Ovary (tissue), 7 donors: ENCODE measurements at regions not wholly inside any gene's neighbourhood (a gene's known extent, or its start where the extent isn't known, plus 50 kb on each side); places are given as distances from the start of the nearest gene placed in this dataset.

Source experiments
- DNase-seq, 5 donors: peaks; one replicate each; pipeline ENCODE4 v3.0.0-alpha.2; 2019 to 2020
- H3K27ac ChIP-seq, 2 donors: fragments of 200-600 bp; one replicate each; pipeline versions ENCODE4 v1.5.1 to v1.8.0; 2019 to 2022
- H3K27me3 ChIP-seq: fragments of 200-600 bp; one replicate; pipeline ENCODE4 v1.8.0; 2022
- H3K36me3 ChIP-seq: fragments of 200-600 bp; sonication (generic); one replicate; pipeline ENCODE4 v1.5.1; 2019
- H3K4me1 ChIP-seq: one replicate; pipeline ENCODE4 v1.8.1; 2013; ENCODE audit warnings: mild to moderate bottlenecking, moderate library complexity; ENCODE audit not compliant: insufficient read depth
- H3K4me3 ChIP-seq: fragments of 200-600 bp; sonication (generic); one replicate; pipeline ENCODE4 v1.5.1; 2017
- H3K9me3 ChIP-seq, 2 donors: fragments of 200-600 bp in 1 of 2; sonication (generic) in 1 of 2; one replicate each; pipeline versions ENCODE4 v1.5.1 to v1.8.1; 2013 to 2019; ENCODE audit warnings: mild to moderate bottlenecking in 1 of 2, moderate library complexity in 1 of 2
- CTCF ChIP-seq, 3 donors: fragments of 450-650 bp in 2 of 3; fragments of 200-600 bp in 1 of 3; IDR thresholded peaks; one replicate each; pipeline versions ENCODE4 v1.5.1 to v1.8.0; 2016 to 2022; ENCODE audit warnings: antibody characterized with exemption in 3 of 3, mild to moderate bottlenecking in 1 of 3
- EP300 ChIP-seq: sonication (generic); formaldehyde crosslinking; IDR thresholded peaks from one replicate; pipeline ENCODE4 v1.6.1; 2017; ENCODE audit warnings: antibody characterized with exemption
- POLR2A ChIP-seq: fragments of 450-650 bp; IDR thresholded peaks from one replicate; pipeline ENCODE4 v1.6.1; 2017; ENCODE audit warnings: antibody characterized with exemption, mild to moderate bottlenecking, moderate library complexity
- WGBS, 3 donors: extraction: QIAGEN DNeasy Blood & Tissue Kit in 1 of 3; methylation state at CpG; one replicate each; pipeline versions ENCODE4 v1.1.5 to v1.1.7; 2013 to 2017; 5-methylcytosine and 5-hydroxymethylcytosine counted together
- intact Hi-C, 4 donors: fragments of 100-400 bp; cut with DNase I; formaldehyde crosslinking; loops; one replicate each; pipeline versions ENCODE4 v1.11.0 to v1.15.1; 2022 to 2023
- donor health status: DM: no; HTN: no; CAD: no; lungs with moderate emphysema.
- donor health status: DM: no; HTN: no; CAD: no.
- donor health status: Bipolar disorder and iron deficiency.
- donor health status: DM: no; HTN: no; CAD: no.
- donor health status: DM: yes; HTN: yes; CAD: no.

DNA sequence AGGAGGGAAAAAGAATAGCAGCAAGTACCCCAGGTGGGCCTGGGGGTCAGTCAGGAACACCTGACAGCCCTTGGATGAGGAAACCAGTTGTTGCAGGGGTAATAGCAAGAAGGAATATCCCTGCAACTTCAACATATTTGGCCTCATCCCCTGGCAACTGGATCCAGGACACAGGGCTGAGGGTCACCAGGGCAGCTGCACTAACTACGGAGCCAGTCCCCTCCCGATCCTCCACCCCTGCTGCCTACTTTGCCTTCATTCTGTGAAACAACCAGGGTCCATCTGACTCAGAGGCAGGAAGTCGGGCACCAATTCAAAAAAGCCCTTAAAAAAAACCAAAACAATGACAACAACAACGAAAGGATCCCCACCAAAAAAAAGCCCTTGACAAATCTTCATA is 52.9 kb downstream of the FRMPD3 start:
- Histone ChIP-seq H3K4me3 (no peak overlapping the region), H3K4me1 (no peaks in the 10 kb centered on the region), H3K27me3 (no peaks in the 10 kb centered on the region), H3K36me3 (no peaks in the 10 kb centered on the region), H3K27ac (no peak overlapping the region), H3K9me3 (no peaks in the 10 kb centered on the region)
- intact Hi-C loops = no loop called here
- TF ChIP-seq EP300 = no peak
- no peak for TF ChIP-seq POLR2A
- TF ChIP-seq CTCF (IDR thresholded peaks at IDR 0.05) = no peak
- no peak for DNase-seq
- 44 to 48% (median 47%) methylated on average over 4 of the region's 4 CpGs for WGBS, 3 donors

DNA sequence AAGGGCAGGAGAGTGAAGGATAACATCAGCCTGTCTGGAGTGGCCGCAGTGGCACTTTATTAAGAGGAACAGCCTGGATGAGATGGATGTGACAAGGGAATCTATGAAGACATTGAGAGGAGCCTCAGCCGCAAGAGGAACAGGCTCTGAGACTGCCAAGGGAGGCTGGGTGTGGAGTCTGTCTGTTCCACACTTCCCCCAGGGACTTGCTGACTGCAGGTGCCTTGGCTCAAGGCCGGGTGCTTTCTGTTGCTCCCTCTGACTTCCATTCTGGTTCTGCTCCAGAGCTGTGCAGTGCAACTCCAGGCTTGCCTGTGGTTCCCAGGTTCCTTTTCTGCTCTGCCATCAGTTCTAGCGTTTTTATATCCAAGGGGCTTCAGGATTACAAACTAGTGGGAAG is 54.6 kb downstream of the FRMPD3 start:
- Histone ChIP-seq H3K27me3 (no peaks in the 10 kb centered on the region), H3K27ac (no peak overlapping the region), H3K4me3 (no peak overlapping the region), H3K36me3 (no peaks in the 10 kb centered on the region), H3K4me1 (no peaks in the 10 kb centered on the region), H3K9me3 (no peaks in the 10 kb centered on the region)
- DNase-seq = peak in 1 of 5 donors; percentile 38
- TF ChIP-seq CTCF (IDR thresholded peaks at IDR 0.05) (no peak), EP300 (no peak), POLR2A (no peak)
- 62 to 75% (median 64%) methylated on average over 4 of the region's 4 CpGs for WGBS, 3 donors
- intact Hi-C loops = no loop called here

DNA sequence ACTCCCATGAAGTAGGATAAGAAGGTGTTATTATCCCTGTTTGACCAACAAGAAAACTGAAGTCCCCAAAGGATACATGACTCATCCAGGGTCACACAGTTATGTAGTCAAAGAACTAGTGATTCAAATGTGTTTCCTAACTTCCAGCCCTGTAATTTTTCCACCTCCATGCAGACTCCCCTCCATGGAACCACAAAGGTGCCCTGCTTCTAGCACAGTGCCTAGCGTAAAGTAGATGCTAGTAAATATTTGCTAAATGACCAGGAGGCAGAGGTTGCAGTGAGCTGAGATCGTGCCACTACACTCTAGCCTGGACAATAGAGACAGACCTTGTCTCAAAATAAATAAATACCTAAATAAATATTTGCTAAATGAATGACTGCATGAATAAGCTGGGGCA is 55.8 kb downstream of the FRMPD3 start:
- no peak for DNase-seq
- Histone ChIP-seq H3K36me3 (no peaks in the 10 kb centered on the region), H3K4me1 (no peaks in the 10 kb centered on the region), H3K9me3 (no peaks in the 10 kb centered on the region), H3K27ac (no peak overlapping the region), H3K4me3 (no peak overlapping the region), H3K27me3 (no peaks in the 10 kb centered on the region)
- WGBS, 3 donors = 81 to 89% (median 83%) methylated on average over 2 of the region's 2 CpGs
- TF ChIP-seq CTCF (IDR thresholded peaks at IDR 0.05) = no peak
- TF ChIP-seq EP300 = no peak
- TF ChIP-seq POLR2A = no peak
- intact Hi-C loops = no loop called here

DNA sequence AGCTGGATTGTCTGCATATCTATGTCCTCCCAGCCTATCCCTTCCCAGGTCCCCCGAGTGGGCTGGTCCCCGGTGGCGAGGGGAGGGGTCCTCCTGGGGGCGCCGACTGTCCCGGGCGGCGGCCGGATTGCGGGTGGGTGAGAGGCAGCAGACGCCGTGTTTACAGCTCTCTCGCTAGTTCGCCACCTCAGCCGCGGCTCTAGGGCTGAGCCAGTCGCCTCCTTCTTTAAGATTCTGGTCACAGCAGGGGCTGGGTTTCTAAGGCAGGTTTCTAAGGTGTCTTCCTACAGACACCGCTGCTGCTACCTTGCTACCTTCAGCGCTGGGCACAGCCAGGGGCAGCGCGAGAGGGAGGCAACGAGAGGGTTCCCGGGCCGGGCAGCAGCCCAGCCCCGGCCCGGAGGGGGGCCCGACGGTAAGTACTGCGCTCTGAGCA is 57.2 kb downstream of the FRMPD3 start:
- Histone ChIP-seq H3K36me3 (no peaks in the 10 kb centered on the region), H3K27ac (no peak overlapping the region), H3K27me3 (no peaks in the 10 kb centered on the region), H3K4me3 (no peak overlapping the region), H3K9me3 (no peaks in the 10 kb centered on the region), H3K4me1 (no peaks in the 10 kb centered on the region)
- no peak for DNase-seq
- TF ChIP-seq EP300 = no peak
- intact Hi-C loops = no loop called here
- WGBS, 3 donors = 29 to 63% (median 48%) methylated on average over 27 to 29 of the region's 29 CpGs

DNA sequence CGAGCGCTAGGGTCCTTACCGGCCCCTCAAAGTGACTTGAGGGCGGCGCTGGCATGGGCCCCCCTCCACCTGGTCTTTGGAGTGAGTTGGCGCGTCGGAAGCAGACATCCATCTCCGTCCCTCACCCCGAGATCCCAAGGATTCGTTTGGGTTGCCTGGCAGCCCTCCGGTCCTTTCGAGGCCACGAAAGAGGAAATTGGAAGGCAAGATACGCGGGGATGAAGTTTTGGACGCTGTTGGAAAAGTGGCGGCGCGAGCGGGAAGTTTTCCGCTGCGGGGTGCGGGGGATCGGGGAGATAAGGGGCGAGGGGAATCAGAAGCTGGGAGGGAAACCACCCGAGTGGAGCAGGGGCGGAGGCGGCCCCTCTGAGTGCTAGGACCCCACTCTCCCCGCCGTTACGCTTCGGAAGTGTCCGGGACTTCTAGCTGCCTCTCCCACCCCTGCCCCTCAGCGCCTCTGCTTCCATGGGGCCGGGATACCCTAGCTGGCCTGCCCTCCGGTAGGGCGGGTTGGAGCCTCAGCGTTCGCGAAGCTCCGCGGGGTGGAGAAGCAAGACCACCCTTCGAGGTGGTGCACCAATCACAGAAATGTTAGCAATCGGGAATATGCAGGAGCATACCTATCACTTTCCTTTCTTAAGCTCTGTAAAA is 57.8 kb downstream of the FRMPD3 start:
- Histone ChIP-seq H3K27ac (no peak overlapping the region), H3K27me3 (no peaks in the 10 kb centered on the region), H3K4me3 (no peak overlapping the region), H3K4me1 (no peaks in the 10 kb centered on the region), H3K36me3 (no peaks in the 10 kb centered on the region), H3K9me3 (no peaks in the 10 kb centered on the region)
- WGBS, 3 donors = 29 to 43% (median 33%) methylated on average over 44 to 45 of the region's 45 CpGs
- DNase-seq = no peak
- TF ChIP-seq EP300 = no peak
- TF ChIP-seq CTCF (IDR thresholded peaks at IDR 0.05) = no peak
- no peak for TF ChIP-seq POLR2A
- intact Hi-C loops = no loop called here
